GM08714 (cell line): ENCODE measurements at regions not wholly inside any gene's neighbourhood (a gene's known extent, or its start where the extent isn't known, plus 50 kb on each side); places are given as distances from the start of the nearest gene placed in this dataset.
"Not testable (repeated sequence)": the region's sequence is repeated elsewhere in the genome, so short reads cannot be mapped to it uniquely, and the experiment has no call there.

Experiments
- H3K4me3 ChIP-seq: fragments of 200-500 bp; sonication (Bioruptor generic); 2 replicates; pipeline ENCODE4 v1.5.1; 2014; ENCODE audit warnings: mild to moderate bottlenecking, low read length, inconsistent platforms
- ZNF274 ChIP-seq: IDR thresholded peaks from 2 replicates; pipeline ENCODE4 v1.6.1; 2012; ENCODE audit warnings: mild to moderate bottlenecking, low read depth, low read length

GRCh38 chr10:7084280-7085005 is 326.4 kb downstream of the SFMBT2 start:
- no peak for TF ChIP-seq ZNF274
- H3K4me3 ChIP-seq = no peak overlapping the region

GRCh38 chr10:7082967-7083366 is 327.9 kb downstream of the SFMBT2 start:
- TF ChIP-seq ZNF274 = no peak
- no peak overlapping the region for H3K4me3 ChIP-seq

- no peak for TF ChIP-seq ZNF274
- H3K4me3 ChIP-seq = no peak overlapping the region
Measured at GRCh38 chr10:7077880-7078279, 333.0 kb downstream of the SFMBT2 start.

GRCh38 chr10:7075851-7076250 is 335.0 kb downstream of the SFMBT2 start:
- no peak for TF ChIP-seq ZNF274

GRCh38 chr10:7075110-7075509 is 335.7 kb downstream of the SFMBT2 start:
- H3K4me3 ChIP-seq = no peak overlapping the region
- no peak for TF ChIP-seq ZNF274

More at GRCh38 chr10:7075851-7076250, 335.0 kb downstream of the SFMBT2 start:
- H3K4me3 ChIP-seq = no peak overlapping the region

GRCh38 chr10:7071421-7071820 is 339.4 kb downstream of the SFMBT2 start:
- no peak for TF ChIP-seq ZNF274
- H3K4me3 ChIP-seq = no peak overlapping the region

GRCh38 chr10:7070950-7071349 is 339.9 kb downstream of the SFMBT2 start:
- TF ChIP-seq ZNF274 = no peak
- H3K4me3 ChIP-seq = no peak overlapping the region

- no peak overlapping the region for H3K4me3 ChIP-seq
- no peak for TF ChIP-seq ZNF274
Measured at GRCh38 chr10:7069706-7070105, 341.1 kb downstream of the SFMBT2 start.

- no peak for TF ChIP-seq ZNF274
- no peak overlapping the region for H3K4me3 ChIP-seq
Measured at GRCh38 chr10:7056216-7056615, 354.6 kb downstream of the SFMBT2 start.

- H3K4me3 ChIP-seq = no peak overlapping the region
- no peak for TF ChIP-seq ZNF274
Measured at GRCh38 chr10:7054915-7055314, 355.9 kb downstream of the SFMBT2 start.

- no peak for TF ChIP-seq ZNF274
- H3K4me3 ChIP-seq = no peak overlapping the region
Measured at GRCh38 chr10:7053195-7053594, 357.6 kb downstream of the SFMBT2 start.

- not testable (repeated sequence) for H3K4me3 ChIP-seq
Measured at GRCh38 chr10:7050024-7050423, 360.8 kb downstream of the SFMBT2 start.

GRCh38 chr10:7048061-7048460 is 362.8 kb downstream of the SFMBT2 start:
- H3K4me3 ChIP-seq = no peak overlapping the region
- no peak for TF ChIP-seq ZNF274

- H3K4me3 ChIP-seq = no peak overlapping the region
- TF ChIP-seq ZNF274 = no peak
Measured at GRCh38 chr10:7046615-7047014, 364.2 kb downstream of the SFMBT2 start.

GRCh38 chr10:7045891-7046599 is 364.8 kb downstream of the SFMBT2 start:
- no peak for TF ChIP-seq ZNF274
- no peak overlapping the region for H3K4me3 ChIP-seq
